DOHH2 (cell line): ENCODE measurements at regions not wholly inside any gene's neighbourhood (a gene's known extent, or its start where the extent isn't known, plus 50 kb on each side); places are given as distances from the start of the nearest gene placed in this dataset.
"Not testable (repeated sequence)": the region's sequence is repeated elsewhere in the genome, so short reads cannot be mapped to it uniquely, and the experiment has no call there.

Experiments used
- H3F3A ChIP-seq: fragments of 200-600 bp; sonication (generic), shearing (Covaris generic); 2 replicates; pipeline ENCODE4 v1.6.0; 2016; ENCODE audit warnings: antibody characterized with exemption, mild to moderate bottlenecking; ENCODE audit not compliant: control insufficient read depth, insufficient read depth
- H3K27ac ChIP-seq: fragments of 200-600 bp; sonication (generic); 2 replicates; pipeline ENCODE4 v1.5.1; 2014; ENCODE audit warnings: low read depth, mild to moderate bottlenecking, low read length, moderate library complexity
- H3K27me3 ChIP-seq: fragments of 200-600 bp; sonication (generic); 2 replicates; pipeline ENCODE4 v1.6.1; 2014; ENCODE audit warnings: mild to moderate bottlenecking, low read length, mixed read lengths; ENCODE audit not compliant: control insufficient read depth
- H3K36me3 ChIP-seq: fragments of 200-600 bp; sonication (generic); 2 replicates; pipeline ENCODE4 v1.6.1; 2014; ENCODE audit warnings: mild to moderate bottlenecking, low read length, moderate library complexity, mixed read lengths; ENCODE audit not compliant: control insufficient read depth
- H3K4me1 ChIP-seq: fragments of 200-600 bp; sonication (generic); 2 replicates; pipeline ENCODE4 v1.6.1; 2014; ENCODE audit warnings: mild to moderate bottlenecking, low read length, mixed read lengths; ENCODE audit not compliant: control insufficient read depth
- H3K4me2 ChIP-seq: fragments of 200-600 bp; sonication (generic); 2 replicates; pipeline ENCODE4 v1.6.0; 2014; ENCODE audit warnings: mild to moderate bottlenecking, low read length, moderate library complexity
- H3K4me3 ChIP-seq: fragments of 200-600 bp; sonication (generic); 2 replicates; pipeline ENCODE4 v1.5.1; 2014; ENCODE audit warnings: mild to moderate bottlenecking, low read length, mixed read lengths
- H3K79me2 ChIP-seq: fragments of 200-600 bp; sonication (generic); 2 replicates; pipeline ENCODE4 v1.6.1; 2014; ENCODE audit warnings: mild to moderate bottlenecking, low read length, mixed read lengths; ENCODE audit not compliant: control insufficient read depth
- H3K9me2 ChIP-seq: fragments of 200-600 bp; sonication (generic); replicated peaks from 2 replicates; pipeline ENCODE4 v1.6.1; 2014; ENCODE audit warnings: mild to moderate bottlenecking, low read length, mixed read lengths; ENCODE audit not compliant: control insufficient read depth
- H3K9me3 ChIP-seq: fragments of 200-600 bp; sonication (generic); 2 replicates; pipeline ENCODE4 v1.6.1; 2014; ENCODE audit warnings: antibody characterized with exemption, low read length, mixed read lengths; ENCODE audit not compliant: control insufficient read depth, insufficient read depth
- H4K20me1 ChIP-seq: fragments of 200-600 bp; sonication (generic); 2 replicates; pipeline ENCODE4 v1.6.0; 2014; ENCODE audit warnings: low read depth, mild to moderate bottlenecking, antibody characterized with exemption, low read length, moderate library complexity; ENCODE audit not compliant: control insufficient read depth, insufficient read depth
- CTCF ChIP-seq: fragments of 200-600 bp; sonication (generic); IDR thresholded peaks from one replicate; pipeline ENCODE4 v1.5.1; 2014; ENCODE audit warnings: antibody characterized with exemption, mild to moderate bottlenecking, low read depth, low read length; ENCODE audit not compliant: poor library complexity, severe bottlenecking
- EZH2phosphoT487 ChIP-seq: fragments of 200-600 bp; sonication (generic); IDR thresholded peaks from 2 replicates; pipeline ENCODE4 v1.6.1; 2017; ENCODE audit warnings: borderline replicate concordance, mild to moderate bottlenecking, antibody characterized with exemption, low read length, moderate library complexity, mixed read lengths

- no peak overlapping the region for H3K4me3 ChIP-seq
- no peaks in the 10 kb centered on the region for H3K4me1 ChIP-seq
- no peaks in the 10 kb centered on the region for H3K27me3 ChIP-seq
- no peaks in the 10 kb centered on the region for H3K9me3 ChIP-seq
- H3F3A ChIP-seq: no peaks in the 10 kb centered on the region
- no peaks in the 10 kb centered on the region for H3K9me2 ChIP-seq
- H3K27ac ChIP-seq: no peak overlapping the region
- no peak overlapping the region for H3K4me2 ChIP-seq
- TF ChIP-seq CTCF: no peak
- TF ChIP-seq EZH2phosphoT487: no peak
- no peaks in the 10 kb centered on the region for H3K79me2 ChIP-seq
- H4K20me1 ChIP-seq: no peaks in the 10 kb centered on the region
- H3K36me3 ChIP-seq: no peaks in the 10 kb centered on the region
Measured at GRCh38 chr4:43485196-43485595, 592.7 kb downstream of the GRXCR1 start.

- no peak overlapping the region for H3K4me3 ChIP-seq
- no peaks in the 10 kb centered on the region for H3F3A ChIP-seq
- no peaks in the 10 kb centered on the region for H3K4me1 ChIP-seq
- TF ChIP-seq CTCF (no peak), EZH2phosphoT487 (no peak)
- H3K9me2 ChIP-seq: no peaks in the 10 kb centered on the region
- no peak overlapping the region for H3K4me2 ChIP-seq
- no peak overlapping the region for H3K27ac ChIP-seq
- H3K9me3 ChIP-seq: no peaks in the 10 kb centered on the region
- no peaks in the 10 kb centered on the region for H3K79me2 ChIP-seq
- no peaks in the 10 kb centered on the region for H4K20me1 ChIP-seq
- no peaks in the 10 kb centered on the region for H3K36me3 ChIP-seq
- no peaks in the 10 kb centered on the region for H3K27me3 ChIP-seq
Measured at GRCh38 chr4:43496188-43496587, 603.7 kb downstream of the GRXCR1 start.

- H3F3A ChIP-seq: no peaks in the 10 kb centered on the region
- no peaks in the 10 kb centered on the region for H3K27me3 ChIP-seq
- no peak overlapping the region for H3K27ac ChIP-seq
- no peak overlapping the region for H3K4me3 ChIP-seq
- TF ChIP-seq EZH2phosphoT487: no peak
- TF ChIP-seq CTCF: no peak
- no peaks in the 10 kb centered on the region for H3K36me3 ChIP-seq
- H3K79me2 ChIP-seq: no peaks in the 10 kb centered on the region
- no peaks in the 10 kb centered on the region for H3K4me1 ChIP-seq
- no peaks in the 10 kb centered on the region for H3K9me3 ChIP-seq
- H3K9me2 ChIP-seq: no peaks in the 10 kb centered on the region
- H3K4me2 ChIP-seq: no peak overlapping the region
- no peaks in the 10 kb centered on the region for H4K20me1 ChIP-seq
Measured at GRCh38 chr4:43496602-43497001, 604.1 kb downstream of the GRXCR1 start.

- H3K9me2 ChIP-seq, H4K20me1 ChIP-seq, H3F3A ChIP-seq, H3K27ac ChIP-seq, H3K36me3 ChIP-seq, H3K4me3 ChIP-seq, H3K4me2 ChIP-seq, H3K27me3 ChIP-seq, H3K79me2 ChIP-seq, H3K4me1 ChIP-seq: not testable (repeated sequence)
- peaks cover 12% of the 10 kb centered on the region for H3K9me3 ChIP-seq
Measured at GRCh38 chr4:43505823-43506222, 613.3 kb downstream of the GRXCR1 start.
